HEK293T (cell line): ENCODE measurements at regions not wholly inside any gene's neighbourhood (a gene's known extent, or its start where the extent isn't known, plus 50 kb on each side); places are given as distances from the start of the nearest gene placed in this dataset.

Source experiments
- CTCF ChIA-PET: fragments of 350-600 bp; formaldehyde crosslinking; extraction: SDS; loops from one replicate; lab custom pipeline; 2021; ENCODE audit warnings: antibody characterized with exemption, inconsistent platforms; lab: Yijun Ruan, JAX
- POLR2A ChIA-PET: fragments of 350-600 bp; formaldehyde crosslinking; extraction: SDS; loops from one replicate; lab custom pipeline; 2020; ENCODE audit warnings: antibody characterized with exemption, inconsistent platforms; lab: Yijun Ruan, JAX
- DNase-seq: peaks from one replicate; pipeline ENCODE4 v3.0.0; 2012; ENCODE audit warnings: mixed read lengths; ENCODE audit errors: extremely low spot score
- ARNT ChIP-seq: fragments of 450-650 bp; IDR thresholded peaks from 2 replicates; pipeline ENCODE4 v1.6.1; 2017; ENCODE audit warnings: mild to moderate bottlenecking
- BHLHE40 ChIP-seq: fragments of 450-650 bp; IDR thresholded peaks from 2 replicates; pipeline ENCODE4 v1.6.1; 2016; ENCODE audit warnings: mild to moderate bottlenecking, moderate library complexity, borderline replicate concordance
- CTBP1 ChIP-seq: fragments of 450-650 bp; IDR thresholded peaks from 2 replicates; pipeline ENCODE4 v1.6.1; 2016; ENCODE audit warnings: borderline replicate concordance
- ELF4 ChIP-seq: fragments of 450-650 bp; IDR thresholded peaks from 2 replicates; pipeline ENCODE4 v1.6.1; 2017; ENCODE audit warnings: antibody characterized with exemption
- FOXA1 ChIP-seq: fragments of 450-650 bp; IDR thresholded peaks from 2 replicates; pipeline ENCODE4 v1.6.1; 2016; ENCODE audit warnings: mild to moderate bottlenecking
- FOXK2 ChIP-seq: fragments of 450-650 bp; IDR thresholded peaks from 2 replicates; pipeline ENCODE4 v1.6.1; 2016; ENCODE audit warnings: mild to moderate bottlenecking
- FOXM1 ChIP-seq: fragments of 450-650 bp; IDR thresholded peaks from 2 replicates; pipeline ENCODE4 v1.6.1; 2017; ENCODE audit warnings: mild to moderate bottlenecking, borderline replicate concordance
- HDGF ChIP-seq: fragments of 450-650 bp; IDR thresholded peaks from 2 replicates; pipeline ENCODE4 v1.6.1; 2017; ENCODE audit warnings: antibody characterized with exemption, borderline replicate concordance
- L3MBTL2 ChIP-seq: fragments of 450-650 bp; conservative IDR thresholded peaks from 2 replicates; pipeline ENCODE4 v1.6.1; 2016; ENCODE audit warnings: mild to moderate bottlenecking
- LEF1 ChIP-seq: fragments of 450-650 bp; IDR thresholded peaks from 2 replicates; pipeline ENCODE4 v1.6.1; 2017; ENCODE audit warnings: mild to moderate bottlenecking, borderline replicate concordance
- NFRKB ChIP-seq: fragments of 450-650 bp; IDR thresholded peaks from 2 replicates; pipeline ENCODE4 v1.6.1; 2016; ENCODE audit warnings: mild to moderate bottlenecking, moderate library complexity
- SP1 ChIP-seq: fragments of 450-650 bp; IDR thresholded peaks from 2 replicates; pipeline ENCODE4 v1.6.1; 2017
- SUZ12 ChIP-seq: fragments of 450-650 bp; IDR thresholded peaks from 2 replicates; pipeline ENCODE4 v1.6.1; 2016; ENCODE audit warnings: mild to moderate bottlenecking
- TARDBP ChIP-seq: fragments of 450-650 bp; IDR thresholded peaks from 2 replicates; pipeline ENCODE4 v1.6.1; 2016
- ZNF384 ChIP-seq: fragments of 450-650 bp; IDR thresholded peaks from 2 replicates; pipeline ENCODE4 v1.6.1; 2016
- TF ChIP-seq, protein P1 (sequence below): fragments of 450-650 bp; IDR thresholded peaks from 2 replicates; pipeline ENCODE4 v1.6.1; 2016

GRCh38 chr18:45241982-45242565 lies 373.2 kb upstream of the SLC14A2 start:
- no peak for TF ChIP-seq BHLHE40
- TF ChIP-seq FOXM1, result no peak
- TF ChIP-seq LEF1, result no peak
- TF ChIP-seq HDGF, result no peak
- no peak for TF ChIP-seq NFRKB
- CTCF ChIA-PET, result interaction anchor here (1.4 kb wide), 1 partner anchor 29 kb away, joined by 4 read pairs; no protein-coding TSS in a partner anchor
- POLR2A ChIA-PET, result no interaction called here
- DNase-seq, result no peak

DNA sequence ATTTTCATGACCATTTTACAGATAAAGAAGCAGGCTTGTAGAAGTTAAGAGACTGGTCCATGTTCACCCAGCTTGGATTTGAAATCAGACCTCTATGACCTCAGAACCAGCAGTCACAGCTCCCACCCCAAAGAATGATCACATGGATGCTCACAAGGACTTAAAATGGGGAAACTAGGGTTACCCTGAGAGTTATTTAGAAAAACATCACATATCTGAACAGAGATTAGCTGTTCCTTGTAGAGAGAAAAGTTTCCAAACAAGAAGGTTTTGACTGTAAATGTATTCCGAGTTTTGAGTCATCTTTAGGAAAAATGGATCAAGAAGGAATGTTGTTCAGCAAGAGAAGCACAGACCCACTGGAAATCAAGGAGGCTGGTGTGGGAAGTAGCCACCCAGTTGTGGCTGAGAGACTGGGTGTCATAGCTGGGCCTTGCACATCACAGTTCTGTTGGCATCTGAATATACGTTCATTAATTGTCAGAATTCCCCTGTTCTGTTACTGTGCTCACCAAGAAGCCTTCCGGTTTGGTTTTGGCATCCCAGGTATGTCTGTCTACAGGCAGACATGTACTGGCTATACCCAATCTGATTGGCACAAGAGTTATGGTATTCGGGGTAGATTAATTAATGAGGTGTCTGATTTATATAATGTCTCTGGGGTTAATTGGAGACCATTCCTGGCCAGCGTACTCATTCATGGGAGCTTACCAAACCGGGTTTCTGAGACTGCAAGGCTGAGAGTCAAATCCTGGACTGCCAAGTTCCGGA lies 371.8 kb upstream of the SLC14A2 start:
- TF ChIP-seq L3MBTL2 (no peak), FOXM1 (no peak), SP1 (no peak)
- ChIA-PET CTCF (interaction anchor here (1.4 kb wide), 1 partner anchor 31 kb away, joined by 4 read pairs; no protein-coding TSS in a partner anchor), POLR2A (no interaction called here)
- no peak for DNase-seq

GRCh38 chr18:45245091-45245511 lies 370.2 kb upstream of the SLC14A2 start:
- no peak for DNase-seq
- TF ChIP-seq L3MBTL2 (no peak), ELF4 (no peak), ZNF384 (no peak), CTBP1 (no peak), SUZ12 (no peak), FOXA1 (no peak), NFRKB (no peak), ARNT (no peak), SP1 (no peak), FOXK2 (no peak), HDGF (no peak), FOXM1 (no peak), LEF1 (no peak), TARDBP (no peak), BHLHE40 (no peak)
- TF ChIP-seq, protein P1, sequence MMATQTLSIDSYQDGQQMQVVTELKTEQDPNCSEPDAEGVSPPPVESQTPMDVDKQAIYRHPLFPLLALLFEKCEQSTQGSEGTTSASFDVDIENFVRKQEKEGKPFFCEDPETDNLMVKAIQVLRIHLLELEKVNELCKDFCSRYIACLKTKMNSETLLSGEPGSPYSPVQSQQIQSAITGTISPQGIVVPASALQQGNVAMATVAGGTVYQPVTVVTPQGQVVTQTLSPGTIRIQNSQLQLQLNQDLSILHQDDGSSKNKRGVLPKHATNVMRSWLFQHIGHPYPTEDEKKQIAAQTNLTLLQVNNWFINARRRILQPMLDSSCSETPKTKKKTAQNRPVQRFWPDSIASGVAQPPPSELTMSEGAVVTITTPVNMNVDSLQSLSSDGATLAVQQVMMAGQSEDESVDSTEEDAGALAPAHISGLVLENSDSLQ, result no peak
- ChIA-PET CTCF (interaction anchor here (0.6 kb wide), 1 partner anchor 425 kb away, joined by 3 read pairs; no protein-coding TSS in a partner anchor), POLR2A (no interaction called here)

GRCh38 chr18:45248240-45248903 lies 366.9 kb upstream of the SLC14A2 start:
- POLR2A ChIA-PET, result no interaction called here
- TF ChIP-seq SP1 (no peak), ZNF384 (no peak), SUZ12 (no peak), ARNT (no peak), HDGF (no peak), LEF1 (no peak), ELF4 (no peak)
- no peak for DNase-seq
- CTCF ChIA-PET, result interaction anchor here (0.6 kb wide), 1 partner anchor 978 kb away, joined by 4 read pairs; no protein-coding TSS in a partner anchor

DNA sequence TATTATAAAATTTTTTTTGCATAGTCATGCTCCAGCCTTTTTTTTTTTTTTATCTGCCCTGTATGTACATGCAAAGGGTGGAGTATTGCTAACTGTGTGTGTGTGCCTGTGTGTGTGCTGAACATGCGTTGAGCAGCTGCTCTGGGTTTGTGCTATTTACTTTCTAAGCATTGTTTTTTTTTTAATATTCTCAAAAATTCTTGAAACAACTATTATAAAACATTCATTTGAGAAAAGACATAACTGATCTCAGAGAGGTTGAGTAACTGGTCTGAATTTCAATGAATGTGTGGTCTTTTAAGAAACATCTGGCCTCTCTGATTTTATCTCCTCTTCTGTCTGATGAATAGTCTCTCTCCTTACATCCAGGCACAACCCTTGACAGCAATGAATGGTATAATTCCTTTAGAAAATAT lies 366.0 kb upstream of the SLC14A2 start:
- no peak for DNase-seq
- CTCF ChIA-PET, result interaction anchor here (0.6 kb wide), 2 partner anchors 100 to 979 kb away, joined by 4 to 6 read pairs; no protein-coding TSS in a partner anchor
- POLR2A ChIA-PET, result no interaction called here
- no peak for TF ChIP-seq TARDBP
- TF ChIP-seq ZNF384, result no peak
- no peak for TF ChIP-seq ARNT
- TF ChIP-seq LEF1, result no peak
- no peak for TF ChIP-seq FOXM1
- TF ChIP-seq L3MBTL2, result no peak
- no peak for TF ChIP-seq SUZ12
- no peak for TF ChIP-seq HDGF
- TF ChIP-seq SP1, result no peak

- no peak for DNase-seq
- ChIA-PET POLR2A (no interaction called here), CTCF (no interaction called here)
- TF ChIP-seq FOXM1 (no peak), BHLHE40 (no peak)
These were observed 364.8 kb upstream of the SLC14A2 start for GRCh38 chr18:45250479-45250878.

GRCh38 chr18:45251236-45251635 lies 364.0 kb upstream of the SLC14A2 start:
- ChIA-PET POLR2A (no interaction called here), CTCF (no interaction called here)
- DNase-seq, result no peak
- no peak for TF ChIP-seq LEF1
- no peak for TF ChIP-seq FOXK2
- no peak for TF ChIP-seq L3MBTL2
- TF ChIP-seq TARDBP, result no peak
- no peak for TF ChIP-seq BHLHE40
- TF ChIP-seq ELF4, result no peak
- TF ChIP-seq FOXA1, result no peak
- TF ChIP-seq HDGF, result no peak
- TF ChIP-seq, protein P1, result no peak
- no peak for TF ChIP-seq NFRKB
- no peak for TF ChIP-seq SUZ12
- TF ChIP-seq CTBP1, result no peak
- TF ChIP-seq ARNT, result no peak
- no peak for TF ChIP-seq ZNF384
- TF ChIP-seq SP1, result no peak
- TF ChIP-seq FOXM1, result no peak
